Peyer's patch (tissue), 4 donors: ENCODE measurements at regions not wholly inside any gene's neighbourhood (a gene's known extent, or its start where the extent isn't known, plus 50 kb on each side); places are given as distances from the start of the nearest gene placed in this dataset.

Experiments
- CTCF ChIP-seq, 6 experiments: fragments of 450-650 bp in 4 of 6; fragments of 200-600 bp in 2 of 6; sonication (generic) in 1 of 6; IDR thresholded peaks; one replicate each; pipeline ENCODE4 v1.5.1; 2017 to 2019; ENCODE audit warnings: antibody characterized with exemption in 6 of 6, mild to moderate bottlenecking in 3 of 6, moderate library complexity in 1 of 6
- POLR2A ChIP-seq, 2 donors: fragments of 450-650 bp; IDR thresholded peaks; one replicate each; pipeline ENCODE4 v1.5.1; 2017; ENCODE audit warnings: antibody characterized with exemption in 2 of 2, mild to moderate bottlenecking in 2 of 2, moderate library complexity in 2 of 2

- TF ChIP-seq CTCF (IDR thresholded peaks at IDR 0.05) (no peak), POLR2A (IDR thresholded peaks at IDR 0.05) (no peak)
Measured at GRCh38 chr12:75564398-75564797, 53.0 kb upstream of the KRR1 start.
